ENCODE measurements at regions not wholly inside any gene's neighbourhood (a gene's known extent, or its start where the extent isn't known, plus 50 kb on each side); places are given as distances from the start of the nearest gene placed in this dataset.

GRCh38 chr6:165819394-165819793 lies 156.4 kb upstream of the PDE10A start:
- TF ChIP-seq CREM (CRISPR knock-in tag; IDR thresholded peaks at IDR 0.05), result no peak
- TF ChIP-seq, protein P1, sequence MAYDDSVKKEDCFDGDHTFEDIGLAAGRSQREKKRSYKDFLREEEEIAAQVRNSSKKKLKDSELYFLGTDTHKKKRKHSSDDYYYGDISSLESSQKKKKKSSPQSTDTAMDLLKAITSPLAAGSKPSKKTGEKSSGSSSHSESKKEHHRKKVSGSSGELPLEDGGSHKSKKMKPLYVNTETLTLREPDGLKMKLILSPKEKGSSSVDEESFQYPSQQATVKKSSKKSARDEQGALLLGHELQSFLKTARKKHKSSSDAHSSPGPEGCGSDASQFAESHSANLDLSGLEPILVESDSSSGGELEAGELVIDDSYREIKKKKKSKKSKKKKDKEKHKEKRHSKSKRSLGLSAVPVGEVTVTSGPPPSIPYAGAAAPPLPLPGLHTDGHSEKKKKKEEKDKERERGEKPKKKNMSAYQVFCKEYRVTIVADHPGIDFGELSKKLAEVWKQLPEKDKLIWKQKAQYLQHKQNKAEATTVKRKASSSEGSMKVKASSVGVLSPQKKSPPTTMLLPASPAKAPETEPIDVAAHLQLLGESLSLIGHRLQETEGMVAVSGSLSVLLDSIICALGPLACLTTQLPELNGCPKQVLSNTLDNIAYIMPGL (CRISPR knock-in tag; IDR thresholded peaks at IDR 0.05), result no peak
- no peak for TF ChIP-seq KAT7 (CRISPR knock-in tag; IDR thresholded peaks at IDR 0.05; ENCODE audit: borderline replicate concordance)
- TF ChIP-seq CTCF (IDR thresholded peaks at IDR 0.05), result no peak
- TF ChIP-seq IRF2 (CRISPR knock-in tag; IDR thresholded peaks at IDR 0.05; ENCODE audit: borderline replicate concordance, low read depth), result no peak
- TF ChIP-seq CREB1 (CRISPR knock-in tag; IDR thresholded peaks at IDR 0.05), result no peak
- TF ChIP-seq FOXJ3 (CRISPR knock-in tag; IDR thresholded peaks at IDR 0.05; ENCODE audit: borderline replicate concordance), result no peak
- no peak for TF ChIP-seq ATF2 (CRISPR knock-in tag; IDR thresholded peaks at IDR 0.05; ENCODE audit: borderline replicate concordance, low read depth)
- TF ChIP-seq CBFB (CRISPR knock-in tag; IDR thresholded peaks at IDR 0.05; ENCODE audit: low read depth), result no peak
- TF ChIP-seq FOXK1 (CRISPR knock-in tag; IDR thresholded peaks at IDR 0.05), result no peak
- no peak for TF ChIP-seq GABPB1 (CRISPR knock-in tag; IDR thresholded peaks at IDR 0.05)
